SK-N-SH (cell line): ENCODE measurements at regions not wholly inside any gene's neighbourhood (a gene's known extent, or its start where the extent isn't known, plus 50 kb on each side); places are given as distances from the start of the nearest gene placed in this dataset.

ENCODE experiments used
- MXI1 ChIP-seq: IDR thresholded peaks from 2 replicates; pipeline ENCODE4 v1.6.1; 2012; ENCODE audit warnings: mild to moderate bottlenecking, low read depth, low read length, improper control_type of control experiment
- TF ChIP-seq, protein P1 (sequence below): fragments of 200-600 bp; sonication (generic); IDR thresholded peaks from 2 replicates; pipeline ENCODE4 v1.6.1; 2017; ENCODE audit warnings: antibody characterized with exemption, mild to moderate bottlenecking, moderate library complexity

DNA sequence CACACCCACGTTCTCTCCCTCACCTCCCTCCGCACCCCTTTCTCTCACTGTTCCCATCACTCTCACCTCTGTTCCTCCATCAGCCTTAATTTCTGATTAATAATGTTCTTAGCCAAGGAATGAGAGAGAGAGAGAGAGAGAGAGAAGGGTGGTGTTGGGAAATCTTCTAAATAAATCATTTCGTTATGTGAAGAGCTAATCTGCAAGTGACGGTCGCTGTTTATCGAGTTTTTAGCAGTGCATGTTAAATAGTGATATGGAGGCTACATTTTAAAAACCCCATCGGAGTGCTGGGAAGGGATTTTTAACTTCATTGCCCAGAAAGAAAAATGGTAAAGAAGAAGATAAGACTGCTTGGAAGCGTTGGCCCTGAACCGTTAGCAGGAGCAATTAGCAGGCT is 203.3 kb upstream of the LHX5 start:
- TF ChIP-seq, protein P1, sequence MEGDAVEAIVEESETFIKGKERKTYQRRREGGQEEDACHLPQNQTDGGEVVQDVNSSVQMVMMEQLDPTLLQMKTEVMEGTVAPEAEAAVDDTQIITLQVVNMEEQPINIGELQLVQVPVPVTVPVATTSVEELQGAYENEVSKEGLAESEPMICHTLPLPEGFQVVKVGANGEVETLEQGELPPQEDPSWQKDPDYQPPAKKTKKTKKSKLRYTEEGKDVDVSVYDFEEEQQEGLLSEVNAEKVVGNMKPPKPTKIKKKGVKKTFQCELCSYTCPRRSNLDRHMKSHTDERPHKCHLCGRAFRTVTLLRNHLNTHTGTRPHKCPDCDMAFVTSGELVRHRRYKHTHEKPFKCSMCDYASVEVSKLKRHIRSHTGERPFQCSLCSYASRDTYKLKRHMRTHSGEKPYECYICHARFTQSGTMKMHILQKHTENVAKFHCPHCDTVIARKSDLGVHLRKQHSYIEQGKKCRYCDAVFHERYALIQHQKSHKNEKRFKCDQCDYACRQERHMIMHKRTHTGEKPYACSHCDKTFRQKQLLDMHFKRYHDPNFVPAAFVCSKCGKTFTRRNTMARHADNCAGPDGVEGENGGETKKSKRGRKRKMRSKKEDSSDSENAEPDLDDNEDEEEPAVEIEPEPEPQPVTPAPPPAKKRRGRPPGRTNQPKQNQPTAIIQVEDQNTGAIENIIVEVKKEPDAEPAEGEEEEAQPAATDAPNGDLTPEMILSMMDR, result no peak
- TF ChIP-seq MXI1, result no peak
